Hippocampal formation (tissue), 2 donors: ENCODE measurements at regions not wholly inside any gene's neighbourhood (a gene's known extent, or its start where the extent isn't known, plus 50 kb on each side); places are given as distances from the start of the nearest gene placed in this dataset.

Experiments used
- DNase-seq, 2 donors: peaks; one replicate each; lab custom pipeline; 2025; lab: John Stamatoyannopoulos, UW

- DNase-seq, result no peak
Measured at GRCh38 chr12:125225641-125226040, 160.4 kb downstream of the AACS start.

- DNase-seq, result no peak
Measured at GRCh38 chr12:125228519-125229260, 163.5 kb downstream of the AACS start.

GRCh38 chr12:125229878-125230530 is 164.8 kb downstream of the AACS start:
- DNase-seq, result no peak

GRCh38 chr12:125233319-125233718 is 168.1 kb downstream of the AACS start:
- no peak for DNase-seq

GRCh38 chr12:125239563-125239962 is 174.3 kb downstream of the AACS start:
- DNase-seq, result no peak

- no peak for DNase-seq
Measured at GRCh38 chr12:125240717-125241116, 175.5 kb downstream of the AACS start.

- DNase-seq, result no peak
Measured at GRCh38 chr12:125243811-125244210, 178.6 kb downstream of the AACS start.

- no peak for DNase-seq
Measured at GRCh38 chr12:125244338-125244737, 179.1 kb downstream of the AACS start.

- peak in 1 of 2 donors; percentile 11 for DNase-seq
Measured at GRCh38 chr12:125245581-125246557, 180.6 kb downstream of the AACS start.

- no peak for DNase-seq
Measured at GRCh38 chr12:125247477-125247876, 182.2 kb downstream of the AACS start.

- DNase-seq, result no peak
Measured at GRCh38 chr12:125249066-125249824, 184.0 kb downstream of the AACS start.

- DNase-seq, result no peak
Measured at GRCh38 chr12:125249932-125250331, 184.7 kb downstream of the AACS start.

GRCh38 chr12:125254236-125254635 is 189.0 kb downstream of the AACS start:
- no peak for DNase-seq

GRCh38 chr12:125254856-125255255 is 189.6 kb downstream of the AACS start:
- DNase-seq, result no peak

- DNase-seq, result no peak
Measured at GRCh38 chr12:125255935-125256633, 190.8 kb downstream of the AACS start.

- no peak for DNase-seq
Measured at GRCh38 chr12:125256634-125256936, 191.3 kb downstream of the AACS start.

- DNase-seq, result no peak
Measured at GRCh38 chr12:125259178-125259867, 194.1 kb downstream of the AACS start.

- peak in 1 of 2 donors; percentile 28 for DNase-seq
Measured at GRCh38 chr12:125262851-125263250, 197.6 kb downstream of the AACS start.

GRCh38 chr12:125263385-125263784 is 198.2 kb downstream of the AACS start:
- DNase-seq, result no peak

GRCh38 chr12:125267114-125267513 is 201.9 kb downstream of the AACS start:
- no peak for DNase-seq

- DNase-seq, result no peak
Measured at GRCh38 chr12:125269276-125269675, 204.0 kb downstream of the AACS start.
